Neural cell (in vitro differentiated cells): ENCODE measurements at regions not wholly inside any gene's neighbourhood (a gene's known extent, or its start where the extent isn't known, plus 50 kb on each side); places are given as distances from the start of the nearest gene placed in this dataset.

Source experiments
- H2AFZ ChIP-seq: fragments of 200-600, 300-800 bp; sonication (generic), shearing (Covaris generic); 2 replicates; pipeline ENCODE4 v1.6.0; 2014; ENCODE audit warnings: low read depth, mild to moderate bottlenecking, antibody characterized with exemption, low read length, moderate library complexity
- H3F3A ChIP-seq: fragments of 200-600 bp; shearing (Covaris generic); 2 replicates; pipeline ENCODE4 v1.6.1; 2016; ENCODE audit warnings: mild to moderate bottlenecking, moderate library complexity, mixed read lengths, antibody characterized with exemption, low read length; ENCODE audit not compliant: insufficient read depth, poor library complexity, severe bottlenecking
- H3K27ac ChIP-seq: fragments of 200-600, 300-800 bp; sonication (generic), shearing (Covaris generic); 2 replicates; pipeline ENCODE4 v1.5.1; 2014; ENCODE audit warnings: mild to moderate bottlenecking, low read length, moderate library complexity
- H3K27me3 ChIP-seq: fragments of 300-800, 200-600 bp; sonication (generic), shearing (Covaris generic); 2 replicates; pipeline ENCODE4 v1.6.0; 2014; ENCODE audit warnings: mild to moderate bottlenecking, low read depth, low read length, moderate library complexity; ENCODE audit not compliant: insufficient read depth
- H3K36me3 ChIP-seq: fragments of 300-800, 200-600 bp; sonication (generic), shearing (Covaris generic); 2 replicates; pipeline ENCODE4 v1.5.1; 2014; ENCODE audit warnings: mild to moderate bottlenecking, antibody characterized with exemption, low read length, moderate library complexity; ENCODE audit not compliant: insufficient read depth
- H3K4me2 ChIP-seq: fragments of 300-800, 200-600 bp; sonication (generic), shearing (Covaris generic); 2 replicates; pipeline ENCODE4 v1.6.0; 2014; ENCODE audit warnings: mild to moderate bottlenecking, low read length
- H3K4me3 ChIP-seq: fragments of 300-800, 200-600 bp; sonication (generic), shearing (Covaris generic); 2 replicates; pipeline ENCODE4 v1.5.1; 2014; ENCODE audit warnings: mild to moderate bottlenecking, low read length, moderate library complexity
- H3K79me2 ChIP-seq: fragments of 200-600 bp; shearing (Covaris generic); replicated peaks from 2 replicates; pipeline ENCODE4 v1.6.0; 2014; ENCODE audit warnings: mild to moderate bottlenecking, low read length, moderate library complexity; ENCODE audit not compliant: insufficient read depth
- H3K9ac ChIP-seq: fragments of 300-800, 200-600 bp; sonication (generic), shearing (Covaris generic); 2 replicates; pipeline ENCODE4 v1.6.1; 2016; ENCODE audit warnings: mild to moderate bottlenecking, low read length, mixed read lengths
- H3K9me2 ChIP-seq: fragments of 200-600 bp; shearing (Covaris generic); 2 replicates; pipeline ENCODE4 v1.6.1; 2016; ENCODE audit warnings: mild to moderate bottlenecking, low read length, mixed read lengths; ENCODE audit not compliant: insufficient read depth
- H3K9me3 ChIP-seq: fragments of 200-600, 300-800 bp; sonication (generic), shearing (Covaris generic); 2 replicates; pipeline ENCODE4 v1.6.1; 2016; ENCODE audit warnings: mild to moderate bottlenecking, mixed run types, low read length, moderate library complexity, mixed read lengths
- H4K20me1 ChIP-seq: fragments of 200-600 bp; shearing (Covaris generic); 2 replicates; pipeline ENCODE4 v1.6.1; 2016; ENCODE audit warnings: mild to moderate bottlenecking, mixed run types; ENCODE audit not compliant: insufficient read depth
- CTCF ChIP-seq: fragments of 450-650 bp; IDR thresholded peaks from 2 replicates; pipeline ENCODE4 v1.5.1; 2014; ENCODE audit warnings: antibody characterized with exemption, mild to moderate bottlenecking, moderate library complexity; ENCODE audit not compliant: poor library complexity, severe bottlenecking
- EP300 ChIP-seq: fragments of 450-650 bp; conservative IDR thresholded peaks from 2 replicates; pipeline ENCODE4 v1.6.1; 2014; ENCODE audit warnings: antibody characterized with exemption, mild to moderate bottlenecking, moderate library complexity; ENCODE audit not compliant: poor library complexity, severe bottlenecking
- EZH2 ChIP-seq: fragments of 200-600, 300-800 bp; shearing (Covaris generic), sonication (generic); IDR thresholded peaks from 2 replicates; pipeline ENCODE4 v1.6.1; 2014; ENCODE audit warnings: antibody characterized with exemption, low read length, borderline replicate concordance, mild to moderate bottlenecking; ENCODE audit not compliant: insufficient read depth, poor library complexity, severe bottlenecking
- MXI1 ChIP-seq: fragments of 450-650 bp; conservative IDR thresholded peaks from 2 replicates; pipeline ENCODE4 v1.6.1; 2014; ENCODE audit warnings: antibody characterized with exemption, mild to moderate bottlenecking; ENCODE audit not compliant: poor library complexity, severe bottlenecking
- POLR2AphosphoS5 ChIP-seq: IDR thresholded peaks from 2 replicates; pipeline ENCODE4 v1.6.1; 2012
- RAD21 ChIP-seq: fragments of 450-650 bp; conservative IDR thresholded peaks from 2 replicates; pipeline ENCODE4 v1.6.1; 2014; ENCODE audit warnings: antibody characterized with exemption, mild to moderate bottlenecking, moderate library complexity
- SMC3 ChIP-seq: fragments of 450-650 bp; conservative IDR thresholded peaks from 2 replicates; pipeline ENCODE4 v1.6.1; 2014; ENCODE audit warnings: antibody characterized with exemption, mild to moderate bottlenecking, moderate library complexity; ENCODE audit not compliant: poor library complexity
- TAF1 ChIP-seq: IDR thresholded peaks from 2 replicates; pipeline ENCODE4 v1.6.1; 2012; ENCODE audit warnings: low read depth
- TF ChIP-seq, protein P1 (sequence below): IDR thresholded peaks from 2 replicates; pipeline ENCODE4 v1.6.1; 2012; ENCODE audit warnings: borderline replicate concordance

- Histone ChIP-seq H3K9me2 (no peaks in the 10 kb centered on the region), H3K79me2 (no peaks in the 10 kb centered on the region), H3K36me3 (no peaks in the 10 kb centered on the region), H2AFZ (no peak overlapping the region), H3K4me2 (no peak overlapping the region), H3K4me3 (no peak overlapping the region), H3K27me3 (no peaks in the 10 kb centered on the region), H3K9ac (no peak overlapping the region), H3K27ac (no peak overlapping the region), H4K20me1 (no peaks in the 10 kb centered on the region), H3K9me3 (no peaks in the 10 kb centered on the region), H3F3A (no peaks in the 10 kb centered on the region)
- no peak for TF ChIP-seq EZH2
- no peak for TF ChIP-seq EP300
These were observed 392.1 kb upstream of the HNRNPA3 start for GRCh38 chr2:176820371-176820932.

DNA sequence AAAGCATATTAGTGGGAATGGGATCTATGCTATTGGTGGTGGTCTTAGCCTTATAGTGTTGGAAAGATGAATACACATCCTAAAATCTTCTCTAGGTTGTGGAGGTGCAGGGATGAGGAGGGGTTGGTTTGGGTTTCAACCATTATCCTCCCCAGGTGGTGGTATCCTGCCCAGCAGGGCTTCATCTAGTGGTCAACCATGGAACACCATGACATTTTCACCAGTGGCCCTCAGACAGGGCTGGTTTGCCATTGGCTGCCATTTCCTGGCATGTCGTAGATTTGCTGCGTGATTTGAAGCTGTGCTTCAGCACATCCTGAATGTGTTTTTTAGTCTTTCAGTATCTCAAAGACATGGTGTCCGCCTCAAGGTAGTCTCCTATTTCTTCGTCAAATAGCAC lies 391.2 kb upstream of the HNRNPA3 start:
- TF ChIP-seq, protein P1, sequence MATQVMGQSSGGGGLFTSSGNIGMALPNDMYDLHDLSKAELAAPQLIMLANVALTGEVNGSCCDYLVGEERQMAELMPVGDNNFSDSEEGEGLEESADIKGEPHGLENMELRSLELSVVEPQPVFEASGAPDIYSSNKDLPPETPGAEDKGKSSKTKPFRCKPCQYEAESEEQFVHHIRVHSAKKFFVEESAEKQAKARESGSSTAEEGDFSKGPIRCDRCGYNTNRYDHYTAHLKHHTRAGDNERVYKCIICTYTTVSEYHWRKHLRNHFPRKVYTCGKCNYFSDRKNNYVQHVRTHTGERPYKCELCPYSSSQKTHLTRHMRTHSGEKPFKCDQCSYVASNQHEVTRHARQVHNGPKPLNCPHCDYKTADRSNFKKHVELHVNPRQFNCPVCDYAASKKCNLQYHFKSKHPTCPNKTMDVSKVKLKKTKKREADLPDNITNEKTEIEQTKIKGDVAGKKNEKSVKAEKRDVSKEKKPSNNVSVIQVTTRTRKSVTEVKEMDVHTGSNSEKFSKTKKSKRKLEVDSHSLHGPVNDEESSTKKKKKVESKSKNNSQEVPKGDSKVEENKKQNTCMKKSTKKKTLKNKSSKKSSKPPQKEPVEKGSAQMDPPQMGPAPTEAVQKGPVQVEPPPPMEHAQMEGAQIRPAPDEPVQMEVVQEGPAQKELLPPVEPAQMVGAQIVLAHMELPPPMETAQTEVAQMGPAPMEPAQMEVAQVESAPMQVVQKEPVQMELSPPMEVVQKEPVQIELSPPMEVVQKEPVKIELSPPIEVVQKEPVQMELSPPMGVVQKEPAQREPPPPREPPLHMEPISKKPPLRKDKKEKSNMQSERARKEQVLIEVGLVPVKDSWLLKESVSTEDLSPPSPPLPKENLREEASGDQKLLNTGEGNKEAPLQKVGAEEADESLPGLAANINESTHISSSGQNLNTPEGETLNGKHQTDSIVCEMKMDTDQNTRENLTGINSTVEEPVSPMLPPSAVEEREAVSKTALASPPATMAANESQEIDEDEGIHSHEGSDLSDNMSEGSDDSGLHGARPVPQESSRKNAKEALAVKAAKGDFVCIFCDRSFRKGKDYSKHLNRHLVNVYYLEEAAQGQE, result no peak
- TF ChIP-seq EP300 (no peak), TAF1 (no peak), POLR2AphosphoS5 (no peak), RAD21 (no peak), CTCF (no peak), EZH2 (no peak), SMC3 (no peak)
- no peaks in the 10 kb centered on the region for H3F3A ChIP-seq
- H3K9me2 ChIP-seq, result no peaks in the 10 kb centered on the region
- H3K36me3 ChIP-seq, result no peaks in the 10 kb centered on the region
- no peaks in the 10 kb centered on the region for H3K9me3 ChIP-seq
- H2AFZ ChIP-seq, result no peak overlapping the region
- no peaks in the 10 kb centered on the region for H3K27me3 ChIP-seq
- no peak overlapping the region for H3K4me3 ChIP-seq
- no peak overlapping the region for H3K4me2 ChIP-seq
- H3K9ac ChIP-seq, result no peak overlapping the region
- H3K79me2 ChIP-seq, result no peaks in the 10 kb centered on the region
- H3K27ac ChIP-seq, result no peak overlapping the region
- no peaks in the 10 kb centered on the region for H4K20me1 ChIP-seq

DNA sequence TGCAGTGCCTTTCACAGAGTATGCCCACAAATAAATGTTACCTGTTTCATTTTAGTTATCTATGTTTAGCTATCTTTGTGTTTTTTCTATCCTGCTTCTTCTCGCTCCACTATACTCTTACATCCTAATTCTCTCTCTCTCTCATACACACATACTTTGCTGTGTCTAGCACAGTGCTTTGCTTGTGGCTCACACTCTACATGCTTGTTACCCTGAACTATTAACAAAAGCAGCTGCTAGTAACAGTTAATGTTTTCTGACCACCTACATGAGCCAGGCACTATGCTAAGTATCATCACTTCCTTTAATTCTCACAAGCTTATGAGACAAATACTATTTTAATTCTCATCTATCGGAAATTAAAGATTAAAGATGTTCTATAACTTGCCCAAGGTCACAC lies 390.5 kb upstream of the HNRNPA3 start:
- Histone ChIP-seq H3K27ac (no peak overlapping the region), H4K20me1 (no peaks in the 10 kb centered on the region), H3K4me3 (no peak overlapping the region), H2AFZ (no peak overlapping the region), H3K79me2 (no peaks in the 10 kb centered on the region), H3K9me3 (no peaks in the 10 kb centered on the region), H3K4me2 (no peak overlapping the region), H3K9ac (no peak overlapping the region), H3F3A (no peaks in the 10 kb centered on the region), H3K27me3 (no peaks in the 10 kb centered on the region), H3K36me3 (no peaks in the 10 kb centered on the region), H3K9me2 (no peaks in the 10 kb centered on the region)
- TF ChIP-seq EZH2 (no peak), TAF1 (no peak), CTCF (no peak), EP300 (no peak), RAD21 (no peak), SMC3 (no peak), MXI1 (no peak), POLR2AphosphoS5 (no peak)
- TF ChIP-seq, protein P1, result no peak
